Fibroblast of peridontal ligament (primary cell): ENCODE measurements at regions not wholly inside any gene's neighbourhood (a gene's known extent, or its start where the extent isn't known, plus 50 kb on each side); places are given as distances from the start of the nearest gene placed in this dataset.

Experiments
- DNase-seq: peaks from one replicate; pipeline ENCODE4 v3.0.0-alpha.2; 2010; ENCODE audit errors: extremely low read depth

- DNase-seq: no peak
Observed at GRCh38 chr4:180640193-180640592, 1603.0 kb upstream of the TENM3 start.

GRCh38 chr4:180641495-180641894, 1601.7 kb upstream of the TENM3 start:
- DNase-seq: no peak

GRCh38 chr4:180642732-180643131, 1600.5 kb upstream of the TENM3 start:
- no peak for DNase-seq

- DNase-seq: no peak
Observed at GRCh38 chr4:180650273-180650672, 1592.9 kb upstream of the TENM3 start.

GRCh38 chr4:180652533-180652932, 1590.7 kb upstream of the TENM3 start:
- DNase-seq: no peak

GRCh38 chr4:180655886-180656285, 1587.3 kb upstream of the TENM3 start:
- no peak for DNase-seq

GRCh38 chr4:180657881-180658280, 1585.3 kb upstream of the TENM3 start:
- no peak for DNase-seq

GRCh38 chr4:180664766-180665368, 1578.3 kb upstream of the TENM3 start:
- peak; percentile 95 for DNase-seq

GRCh38 chr4:180665481-180665880, 1577.7 kb upstream of the TENM3 start:
- DNase-seq: peak; percentile 13

GRCh38 chr4:180665994-180666824, 1577.0 kb upstream of the TENM3 start:
- DNase-seq: peak; percentile 74

GRCh38 chr4:180668732-180669131, 1574.5 kb upstream of the TENM3 start:
- DNase-seq: no peak

GRCh38 chr4:180669680-180670079, 1573.5 kb upstream of the TENM3 start:
- DNase-seq: no peak

- DNase-seq: no peak
Observed at GRCh38 chr4:180674619-180675358, 1568.4 kb upstream of the TENM3 start.

- DNase-seq: no peak
Observed at GRCh38 chr4:180675359-180675650, 1567.9 kb upstream of the TENM3 start.

- no peak for DNase-seq
Observed at GRCh38 chr4:180680305-180680704, 1562.9 kb upstream of the TENM3 start.

- DNase-seq: no peak
Observed at GRCh38 chr4:180682776-180683175, 1560.4 kb upstream of the TENM3 start.

GRCh38 chr4:180683186-180683585, 1560.0 kb upstream of the TENM3 start:
- DNase-seq: no peak

- DNase-seq: no peak
Observed at GRCh38 chr4:180688480-180688879, 1554.7 kb upstream of the TENM3 start.

GRCh38 chr4:180694875-180695274, 1548.3 kb upstream of the TENM3 start:
- DNase-seq: no peak

GRCh38 chr4:180695851-180696250, 1547.4 kb upstream of the TENM3 start:
- peak; percentile 98 for DNase-seq

GRCh38 chr4:180696460-180697092, 1546.6 kb upstream of the TENM3 start:
- DNase-seq: no peak

- no peak for DNase-seq
Observed at GRCh38 chr4:180698550-180699195, 1544.5 kb upstream of the TENM3 start.
